ENCODE measurements at regions not wholly inside any gene's neighbourhood (a gene's known extent, or its start where the extent isn't known, plus 50 kb on each side); places are given as distances from the start of the nearest gene placed in this dataset.

DNA sequence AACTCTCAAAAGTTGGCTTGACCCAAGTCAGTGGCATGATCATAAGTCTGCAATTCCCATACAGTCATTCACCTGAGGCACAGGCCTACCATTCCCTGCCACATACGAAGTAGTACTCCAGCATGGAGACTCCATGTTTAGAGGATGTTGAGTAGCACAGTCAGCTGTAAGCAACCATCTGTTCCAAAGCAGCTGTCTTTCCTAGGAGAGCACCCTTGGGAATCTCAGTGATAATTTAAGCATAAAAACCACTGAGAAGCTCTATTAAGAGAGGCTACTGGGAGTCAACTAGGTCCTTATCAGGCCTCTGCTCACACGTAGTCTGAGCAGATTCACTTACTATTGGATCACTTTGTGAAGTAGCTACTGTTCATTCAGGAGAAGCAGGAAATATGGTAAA, 61.6 kb upstream of the UNC5B start:
- DNase-seq (ENCODE audit: low read depth): no peak

DNA sequence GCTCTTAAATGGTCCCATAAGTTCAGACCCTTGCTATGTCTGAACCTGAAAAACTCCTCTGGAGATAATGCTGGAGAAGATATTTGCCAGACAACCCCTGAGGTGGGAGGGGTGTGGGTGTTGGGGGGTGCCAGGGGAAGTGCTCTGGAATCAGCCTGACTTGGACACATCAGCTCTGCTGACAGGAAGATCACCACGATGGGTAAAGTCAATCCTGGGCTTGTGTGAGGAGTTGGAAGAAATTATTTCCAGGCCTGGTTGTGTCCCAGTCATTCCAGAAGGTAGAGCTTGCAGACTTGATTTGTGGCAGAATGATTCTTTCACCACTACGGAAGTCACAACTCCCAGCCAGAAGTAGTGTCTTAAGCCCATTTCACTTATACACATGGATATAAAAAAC, 60.3 kb upstream of the UNC5B start:
- DNase-seq (ENCODE audit: low read depth): no peak

DNA sequence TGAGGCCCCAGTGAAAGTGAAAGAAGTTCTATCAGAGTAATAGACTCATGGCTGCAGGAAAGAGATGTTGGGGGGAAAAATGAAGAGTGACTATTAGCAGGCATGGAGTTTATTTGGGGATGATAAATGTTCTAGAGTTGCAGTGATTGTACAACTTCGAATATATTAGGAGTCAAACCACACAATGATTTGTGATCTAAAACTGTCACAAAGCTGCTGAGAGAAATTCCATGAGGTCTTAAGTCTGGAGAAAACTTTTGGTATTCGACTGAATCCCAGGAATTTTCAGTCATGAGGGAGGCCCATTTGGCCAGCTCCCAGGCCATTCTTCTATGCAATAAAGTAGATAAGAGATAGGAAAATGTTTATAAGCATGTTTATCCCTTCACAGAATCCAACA, 55.9 kb upstream of the UNC5B start:
- DNase-seq (ENCODE audit: low read depth): no peak

DNA sequence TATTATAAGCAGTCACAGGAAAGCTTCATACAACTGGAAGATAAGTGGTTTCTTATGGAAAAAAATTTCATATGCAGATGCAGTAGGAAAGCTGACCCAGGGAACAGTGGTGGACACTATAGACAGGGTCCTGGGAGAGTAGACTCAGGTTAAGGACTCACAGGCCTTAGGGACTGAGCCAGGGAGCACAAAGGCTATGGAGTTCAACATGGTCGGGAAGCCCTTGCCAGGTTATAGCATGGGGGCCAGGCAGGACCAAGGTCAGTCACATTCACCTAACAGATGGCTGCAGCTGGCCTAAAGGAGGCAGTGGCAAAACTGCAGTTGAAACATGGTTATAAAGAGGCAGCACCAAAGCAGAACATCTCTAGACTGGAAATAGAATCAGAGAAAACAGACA, 54.9 kb upstream of the UNC5B start:
- no peak for DNase-seq (ENCODE audit: low read depth)

DNA sequence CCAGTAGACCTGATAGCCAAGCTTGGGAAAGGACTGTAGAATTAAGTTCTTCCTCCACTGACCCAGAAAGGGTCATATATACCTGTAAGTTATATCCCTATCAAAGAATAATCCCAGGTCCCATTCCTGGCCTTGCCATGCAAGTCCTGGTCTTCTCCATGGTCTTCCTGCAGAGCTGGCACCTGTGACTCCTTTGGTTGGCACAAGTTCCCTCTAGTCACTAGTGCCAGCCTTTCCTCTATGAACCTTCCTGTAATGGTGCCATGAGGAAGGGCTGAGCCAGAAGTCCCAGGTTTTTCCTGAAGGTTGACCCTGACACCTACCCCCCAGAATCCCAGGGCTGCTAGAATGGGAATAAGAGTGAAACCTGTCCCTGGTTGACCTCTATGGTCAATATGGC, 54.1 kb upstream of the UNC5B start:
- no peak for DNase-seq (ENCODE audit: low read depth)

DNA sequence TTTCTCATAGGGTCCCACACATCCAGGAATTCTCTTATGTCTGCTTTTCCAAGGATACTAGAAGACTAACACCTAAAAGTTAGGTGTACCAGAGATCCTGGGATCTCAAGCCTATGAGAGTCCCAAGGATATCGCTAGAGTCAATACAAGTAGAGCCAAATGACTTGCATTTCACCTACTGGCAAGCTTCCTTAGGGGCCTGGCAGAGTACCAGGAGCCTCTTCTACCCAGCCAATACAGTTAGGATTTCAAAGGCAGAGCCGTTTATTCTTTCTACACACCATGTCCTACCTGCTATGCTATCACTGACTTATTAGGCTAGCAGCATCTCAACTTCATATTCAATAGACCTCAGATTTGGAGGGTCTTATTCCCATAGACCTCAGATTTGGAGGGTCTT, 53.5 kb upstream of the UNC5B start:
- no peak for DNase-seq (ENCODE audit: low read depth)

DNA sequence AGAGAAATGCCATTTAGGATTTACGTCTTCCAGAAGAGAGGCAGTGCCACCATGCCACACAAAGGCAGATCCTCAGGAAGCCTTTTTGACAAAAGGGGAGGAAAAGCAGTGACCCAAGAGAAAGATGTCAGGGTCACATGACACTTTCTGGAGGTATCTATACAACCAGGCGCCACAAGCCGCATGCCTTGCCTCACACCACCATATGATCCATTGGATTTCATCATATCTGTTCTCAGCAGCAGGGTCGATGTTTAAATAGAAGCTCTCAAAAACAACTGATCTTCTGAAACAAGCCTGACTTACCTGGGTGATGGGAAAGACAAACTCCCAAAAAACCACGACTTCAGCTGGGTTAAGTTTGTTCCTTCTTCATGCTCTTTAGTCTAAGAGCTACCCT, 52.5 kb upstream of the UNC5B start:
- DNase-seq (ENCODE audit: low read depth): no peak

DNA sequence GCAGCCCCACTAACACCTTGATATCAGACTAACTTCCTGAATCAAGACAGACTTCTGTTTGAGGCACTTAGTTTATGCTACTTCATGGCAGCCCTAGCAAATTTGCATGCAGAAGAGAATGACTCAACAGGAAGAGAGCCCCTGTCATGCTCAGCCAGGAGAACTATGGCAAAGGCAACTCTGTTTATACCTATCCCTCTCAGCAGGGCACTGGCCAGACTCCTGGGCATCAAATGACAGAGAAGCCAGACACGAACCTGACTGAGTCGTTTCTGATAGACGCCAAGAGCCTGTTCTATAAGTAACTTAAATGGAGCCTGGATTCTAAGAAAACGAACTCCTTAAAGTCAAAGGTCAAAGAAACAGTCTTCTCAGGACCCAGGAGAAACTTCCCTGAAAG, 50.9 kb upstream of the UNC5B start:
- DNase-seq (ENCODE audit: low read depth): no peak

Measured in fibroblast of the conjunctiva (primary cell).